ENCODE measurements at regions not wholly inside any gene's neighbourhood (a gene's known extent, or its start where the extent isn't known, plus 50 kb on each side); places are given as distances from the start of the nearest gene placed in this dataset.

DNA sequence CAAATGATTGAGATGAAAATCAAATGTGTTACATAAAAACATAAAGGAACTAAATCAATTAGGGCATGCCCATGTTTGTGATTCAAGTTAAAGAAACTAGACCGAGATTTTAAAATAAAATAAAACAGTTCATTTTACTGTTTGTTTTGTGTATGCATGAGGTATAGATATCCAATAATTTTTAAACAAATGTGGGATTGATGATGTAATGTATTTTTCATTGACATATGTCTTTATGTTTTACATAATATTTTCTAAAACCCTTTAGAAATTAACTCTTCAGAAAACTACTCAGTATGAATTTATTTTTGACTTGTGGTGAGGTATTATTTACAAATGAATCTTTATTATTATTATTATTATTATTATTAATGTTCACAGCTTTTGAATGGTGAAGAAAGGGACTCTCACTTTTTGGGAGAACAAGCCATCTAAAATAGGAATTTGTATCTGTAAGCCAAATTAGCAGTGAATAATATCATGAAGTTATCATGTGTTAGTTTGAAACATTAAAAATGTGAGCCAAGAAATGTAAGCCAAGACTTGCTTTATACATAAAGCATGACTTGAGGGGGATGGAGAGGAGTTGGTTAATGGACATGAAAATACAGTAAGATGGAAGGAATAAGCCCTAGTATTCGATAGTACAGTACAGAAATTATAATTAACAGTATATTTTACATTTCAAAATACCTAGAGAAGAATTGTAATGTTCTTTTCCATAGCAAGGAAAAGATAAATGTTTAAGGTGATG lies 355.0 kb downstream of the CDH10 start:
- intact Hi-C loops (cut with micrococcal nuclease), result no loop called here
- Histone ChIP-seq H3K4me3 (no peak overlapping the region), H3K36me3 (ENCODE audit: control insufficient read depth, insufficient read depth, low read length) (no peaks in the 10 kb centered on the region), H3K9ac (ENCODE audit: insufficient read depth in 1 of 2, low read depth in 2 of 2, low read length in 2 of 2) (no peak overlapping the region), H2AFZ (ENCODE audit: low read depth, low read length) (no peak overlapping the region), H3K9me1 (ENCODE audit: control insufficient read depth, insufficient read depth, low read length) (no peaks in the 10 kb centered on the region), H4K20me1 (replicated peaks; ENCODE audit: control insufficient read depth, insufficient read depth, low read length) (no peaks in the 10 kb centered on the region), H3K27me3 (ENCODE audit: control insufficient read depth in 2 of 2, insufficient read depth in 2 of 2, low read length in 2 of 2) (no peaks in the 10 kb centered on the region), H3K4me2 (ENCODE audit: insufficient read depth, low read length) (no peak overlapping the region), H3K79me2 (ENCODE audit: control insufficient read depth, insufficient read depth, low read length) (no peaks in the 10 kb centered on the region), H3K27ac (ENCODE audit: extremely low read depth, low read depth, low read length) (no peak overlapping the region), H3K4me1 (replicated peaks in 1 of 2; ENCODE audit: control insufficient read depth in 2 of 2, insufficient read depth in 2 of 2, low read length in 2 of 2) (no peaks in the 10 kb centered on the region), H3K9me3 (replicated peaks; ENCODE audit: control insufficient read depth, insufficient read depth, low read depth, low read length) (no peaks in the 10 kb centered on the region; the same call in 1 of the 2 replicates)
- POLR2A ChIA-PET, result no interaction called here
- TF ChIP-seq CREB1 (IDR thresholded peaks at IDR 0.05) (no peak), CREB1 (CRISPR knock-in tag; IDR thresholded peaks at IDR 0.05) (no peak), KDM5B (IDR thresholded peaks at IDR 0.05; ENCODE audit: insufficient replicate concordance, low read depth, low read length) (no peak), ZNF584 (CRISPR knock-in tag; IDR thresholded peaks at IDR 0.05; ENCODE audit: low read depth) (no peak), CSDE1 (IDR thresholded peaks at IDR 0.05) (no peak), EWSR1 (IDR thresholded peaks at IDR 0.05; ENCODE audit: borderline replicate concordance, low read depth, partially characterized antibody) (no peak)
- TF ChIP-seq, protein P1, sequence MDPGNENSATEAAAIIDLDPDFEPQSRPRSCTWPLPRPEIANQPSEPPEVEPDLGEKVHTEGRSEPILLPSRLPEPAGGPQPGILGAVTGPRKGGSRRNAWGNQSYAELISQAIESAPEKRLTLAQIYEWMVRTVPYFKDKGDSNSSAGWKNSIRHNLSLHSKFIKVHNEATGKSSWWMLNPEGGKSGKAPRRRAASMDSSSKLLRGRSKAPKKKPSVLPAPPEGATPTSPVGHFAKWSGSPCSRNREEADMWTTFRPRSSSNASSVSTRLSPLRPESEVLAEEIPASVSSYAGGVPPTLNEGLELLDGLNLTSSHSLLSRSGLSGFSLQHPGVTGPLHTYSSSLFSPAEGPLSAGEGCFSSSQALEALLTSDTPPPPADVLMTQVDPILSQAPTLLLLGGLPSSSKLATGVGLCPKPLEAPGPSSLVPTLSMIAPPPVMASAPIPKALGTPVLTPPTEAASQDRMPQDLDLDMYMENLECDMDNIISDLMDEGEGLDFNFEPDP (CRISPR knock-in tag; IDR thresholded peaks at IDR 0.05), result no peak
- in situ Hi-C loops (cut with MboI), result no loop called here
- ATAC-seq (no peak), DNase-seq (ENCODE audit: extremely low read depth in 1 of 4, low spot score in 3 of 4) (no peak), FAIRE-seq (no peak)
- CTCF ChIA-PET (ENCODE audit: low intra/inter-chr PET ratio), result no interaction called here
- 0% methylated on average over 2 of the region's 2 CpGs for WGBS (ENCODE audit: insufficient coverage, low coverage, missing lambda C conversion rate)
- no TSS peak for BruUV-seq (replicated peaks)
